Activated T-helper 1 cell treated with anti-CD3 and anti-CD28 coated beads, Interleukin-12 subunit alpha, Interleukin-12 subunit beta, Interleukin-2, Interleukin-4 antibody, amounts not matched to agents 30 ng/mL and 10 ng/mL and 1 ng/mL, durations not matched to agents 14 hours and 24 hours and 36 hours (primary cell): ENCODE measurements at regions not wholly inside any gene's neighbourhood (a gene's known extent, or its start where the extent isn't known, plus 50 kb on each side); places are given as distances from the start of the nearest gene placed in this dataset.

Source experiments
- DNase-seq: peaks from one replicate; pipeline ENCODE4 v3.0.0; 2021; ENCODE audit warnings: low spot score
- H3K27ac Mint-ChIP-seq: one replicate; pipeline ENCODE4 v1.8.0; 2021; ENCODE audit warnings: mild to moderate bottlenecking, mixed read lengths
- H3K27me3 Mint-ChIP-seq: one replicate; pipeline ENCODE4 v1.8.0; 2022; ENCODE audit warnings: mild to moderate bottlenecking, moderate library complexity, mixed read lengths; ENCODE audit not compliant: insufficient read depth
- H3K36me3 Mint-ChIP-seq: one replicate; pipeline ENCODE4 v1.8.0; 2021; ENCODE audit warnings: low read depth, mixed read lengths
- H3K4me1 Mint-ChIP-seq: one replicate; pipeline ENCODE4 v1.8.0; 2021; ENCODE audit warnings: low read depth, mixed read lengths
- H3K4me3 Mint-ChIP-seq: one replicate; pipeline ENCODE4 v1.8.0; 2021; ENCODE audit warnings: mild to moderate bottlenecking, moderate library complexity, mixed read lengths
- H3K9me3 Mint-ChIP-seq: one replicate; pipeline ENCODE4 v1.8.0; 2021; ENCODE audit warnings: mixed read lengths
- intact Hi-C: fragments of 100-400 bp; cut with micrococcal nuclease; formaldehyde crosslinking; loops from one replicate; pipeline ENCODE4 v1.15.1; 2024

GRCh38 chr9:86508208-86508903, 154.1 kb upstream of the TUT7 start:
- no peaks in the 10 kb centered on the region for H3K4me1 Mint-ChIP-seq
- no peaks in the 10 kb centered on the region for H3K9me3 Mint-ChIP-seq
- H3K27me3 Mint-ChIP-seq = no peaks in the 10 kb centered on the region
- no peaks in the 10 kb centered on the region for H3K36me3 Mint-ChIP-seq
- no peak overlapping the region for H3K27ac Mint-ChIP-seq
- DNase-seq = no peak
- no peak overlapping the region for H3K4me3 Mint-ChIP-seq
- intact Hi-C loops = no loop called here

GRCh38 chr9:86507212-86507630, 153.0 kb upstream of the TUT7 start:
- H3K4me1 Mint-ChIP-seq = no peaks in the 10 kb centered on the region
- no peaks in the 10 kb centered on the region for H3K36me3 Mint-ChIP-seq
- no peaks in the 10 kb centered on the region for H3K9me3 Mint-ChIP-seq
- no peak for DNase-seq
- no peak overlapping the region for H3K4me3 Mint-ChIP-seq
- H3K27me3 Mint-ChIP-seq = no peaks in the 10 kb centered on the region
- intact Hi-C loops = no loop called here
- H3K27ac Mint-ChIP-seq = no peak overlapping the region

- no peak for DNase-seq
- H3K27ac Mint-ChIP-seq = no peak overlapping the region
- no peak overlapping the region for H3K4me3 Mint-ChIP-seq
- no peaks in the 10 kb centered on the region for H3K36me3 Mint-ChIP-seq
- H3K4me1 Mint-ChIP-seq = no peaks in the 10 kb centered on the region
- intact Hi-C loops = no loop called here
- H3K27me3 Mint-ChIP-seq = peaks cover 4% of the 10 kb centered on the region
- no peaks in the 10 kb centered on the region for H3K9me3 Mint-ChIP-seq
These were observed 149.7 kb upstream of the TUT7 start for GRCh38 chr9:86503942-86504341.

GRCh38 chr9:86503314-86503713, 149.1 kb upstream of the TUT7 start:
- intact Hi-C loops = no loop called here
- Mint-ChIP-seq H3K4me3 (no peak overlapping the region), H3K4me1 (no peaks in the 10 kb centered on the region), H3K9me3 (no peaks in the 10 kb centered on the region), H3K27me3 (peaks cover 4% of the 10 kb centered on the region), H3K27ac (no peak overlapping the region), H3K36me3 (no peaks in the 10 kb centered on the region)
- DNase-seq = no peak

GRCh38 chr9:86500667-86501435, 146.6 kb upstream of the TUT7 start:
- H3K27ac Mint-ChIP-seq = no peak overlapping the region
- intact Hi-C loops = no loop called here
- no peaks in the 10 kb centered on the region for H3K36me3 Mint-ChIP-seq
- H3K4me3 Mint-ChIP-seq = no peak overlapping the region
- no peaks in the 10 kb centered on the region for H3K9me3 Mint-ChIP-seq
- no peaks in the 10 kb centered on the region for H3K4me1 Mint-ChIP-seq
- DNase-seq = no peak
- H3K27me3 Mint-ChIP-seq = peaks cover 4% of the 10 kb centered on the region

- H3K9me3 Mint-ChIP-seq = no peaks in the 10 kb centered on the region
- H3K36me3 Mint-ChIP-seq = no peaks in the 10 kb centered on the region
- peaks cover 4% of the 10 kb centered on the region for H3K27me3 Mint-ChIP-seq
- DNase-seq = no peak
- H3K27ac Mint-ChIP-seq = no peak overlapping the region
- H3K4me3 Mint-ChIP-seq = no peak overlapping the region
- intact Hi-C loops = no loop called here
- H3K4me1 Mint-ChIP-seq = no peaks in the 10 kb centered on the region
These were observed 145.8 kb upstream of the TUT7 start for GRCh38 chr9:86500031-86500430.

- no peak for DNase-seq
- no peaks in the 10 kb centered on the region for H3K27me3 Mint-ChIP-seq
- no peaks in the 10 kb centered on the region for H3K9me3 Mint-ChIP-seq
- no peak overlapping the region for H3K27ac Mint-ChIP-seq
- H3K36me3 Mint-ChIP-seq = no peaks in the 10 kb centered on the region
- no peak overlapping the region for H3K4me3 Mint-ChIP-seq
- H3K4me1 Mint-ChIP-seq = no peaks in the 10 kb centered on the region
- intact Hi-C loops = no loop called here
These were observed 140.5 kb upstream of the TUT7 start for GRCh38 chr9:86494644-86495111.

- H3K27me3 Mint-ChIP-seq = no peaks in the 10 kb centered on the region
- no peak overlapping the region for H3K4me3 Mint-ChIP-seq
- DNase-seq = no peak
These were observed 137.5 kb upstream of the TUT7 start for GRCh38 chr9:86491468-86492266.

GRCh38 chr9:86488794-86489193, 134.6 kb upstream of the TUT7 start:
- no peak overlapping the region for H3K27ac Mint-ChIP-seq
- intact Hi-C loops = no loop called here

More at GRCh38 chr9:86491468-86492266, 137.5 kb upstream of the TUT7 start:
- Mint-ChIP-seq H3K9me3 (no peaks in the 10 kb centered on the region), H3K36me3 (no peaks in the 10 kb centered on the region), H3K27ac (no peak overlapping the region), H3K4me1 (no peaks in the 10 kb centered on the region)
- intact Hi-C loops = no loop called here

GRCh38 chr9:86488345-86488744, 134.1 kb upstream of the TUT7 start:
- Mint-ChIP-seq H3K27me3 (no peaks in the 10 kb centered on the region), H3K9me3 (no peaks in the 10 kb centered on the region), H3K4me3 (no peak overlapping the region), H3K4me1 (peaks cover 8% of the 10 kb centered on the region), H3K36me3 (no peaks in the 10 kb centered on the region), H3K27ac (no peak overlapping the region)
- DNase-seq = no peak
- intact Hi-C loops = no loop called here

More at GRCh38 chr9:86488794-86489193, 134.6 kb upstream of the TUT7 start:
- H3K4me3 Mint-ChIP-seq = no peak overlapping the region
- peaks cover 8% of the 10 kb centered on the region for H3K4me1 Mint-ChIP-seq
- DNase-seq = no peak
- no peaks in the 10 kb centered on the region for H3K36me3 Mint-ChIP-seq
- H3K27me3 Mint-ChIP-seq = no peaks in the 10 kb centered on the region
- H3K9me3 Mint-ChIP-seq = no peaks in the 10 kb centered on the region

- intact Hi-C loops = no loop called here
- DNase-seq = no peak
- Mint-ChIP-seq H3K27me3 (no peaks in the 10 kb centered on the region), H3K4me3 (no peak overlapping the region), H3K36me3 (no peaks in the 10 kb centered on the region), H3K27ac (no peak overlapping the region), H3K9me3 (no peaks in the 10 kb centered on the region), H3K4me1 (peaks cover 8% of the 10 kb centered on the region)
These were observed 133.6 kb upstream of the TUT7 start for GRCh38 chr9:86487838-86488233.

- Mint-ChIP-seq H3K4me3 (no peak overlapping the region), H3K27ac (no peak overlapping the region), H3K27me3 (no peaks in the 10 kb centered on the region), H3K4me1 (peaks cover 8% of the 10 kb centered on the region), H3K36me3 (no peaks in the 10 kb centered on the region), H3K9me3 (no peaks in the 10 kb centered on the region)
- DNase-seq = no peak
- intact Hi-C loops = no loop called here
These were observed 133.0 kb upstream of the TUT7 start for GRCh38 chr9:86486891-86487837.
